ENCODE measurements at regions not wholly inside any gene's neighbourhood (a gene's known extent, or its start where the extent isn't known, plus 50 kb on each side); places are given as distances from the start of the nearest gene placed in this dataset.
A peak's percentile ranks its signal among the peaks of the same experiment; 100 is the strongest.

DNA sequence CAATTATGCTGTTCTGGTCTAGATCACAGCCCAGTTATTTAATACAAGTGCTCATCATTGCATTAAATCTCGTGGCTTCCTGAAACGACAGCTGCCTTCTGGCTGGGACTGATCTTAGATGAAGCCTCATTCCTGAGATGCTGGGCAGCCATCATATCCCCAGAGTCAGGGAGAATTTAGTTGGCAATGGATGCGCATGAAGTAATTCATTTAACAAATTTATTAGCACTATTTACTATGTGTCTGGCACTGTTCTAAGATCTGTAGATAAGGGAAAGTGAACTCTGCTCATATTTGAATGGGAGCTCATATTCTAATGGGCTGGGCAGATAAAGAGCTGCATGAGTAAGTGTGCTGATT lies 244.7 kb downstream of the KCNS3 start:
- no peak overlapping the region for H3K4me3 ChIP-seq (ENCODE audit: control insufficient read depth, low read depth, low read length)
- TF ChIP-seq, protein P1, sequence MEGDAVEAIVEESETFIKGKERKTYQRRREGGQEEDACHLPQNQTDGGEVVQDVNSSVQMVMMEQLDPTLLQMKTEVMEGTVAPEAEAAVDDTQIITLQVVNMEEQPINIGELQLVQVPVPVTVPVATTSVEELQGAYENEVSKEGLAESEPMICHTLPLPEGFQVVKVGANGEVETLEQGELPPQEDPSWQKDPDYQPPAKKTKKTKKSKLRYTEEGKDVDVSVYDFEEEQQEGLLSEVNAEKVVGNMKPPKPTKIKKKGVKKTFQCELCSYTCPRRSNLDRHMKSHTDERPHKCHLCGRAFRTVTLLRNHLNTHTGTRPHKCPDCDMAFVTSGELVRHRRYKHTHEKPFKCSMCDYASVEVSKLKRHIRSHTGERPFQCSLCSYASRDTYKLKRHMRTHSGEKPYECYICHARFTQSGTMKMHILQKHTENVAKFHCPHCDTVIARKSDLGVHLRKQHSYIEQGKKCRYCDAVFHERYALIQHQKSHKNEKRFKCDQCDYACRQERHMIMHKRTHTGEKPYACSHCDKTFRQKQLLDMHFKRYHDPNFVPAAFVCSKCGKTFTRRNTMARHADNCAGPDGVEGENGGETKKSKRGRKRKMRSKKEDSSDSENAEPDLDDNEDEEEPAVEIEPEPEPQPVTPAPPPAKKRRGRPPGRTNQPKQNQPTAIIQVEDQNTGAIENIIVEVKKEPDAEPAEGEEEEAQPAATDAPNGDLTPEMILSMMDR (conservative IDR thresholded peaks at IDR 0.05; ENCODE audit: control insufficient read depth, insufficient read depth, low read depth, low read length) = no peak
- DNase-seq (ENCODE audit: low read depth) = no peak

DNA sequence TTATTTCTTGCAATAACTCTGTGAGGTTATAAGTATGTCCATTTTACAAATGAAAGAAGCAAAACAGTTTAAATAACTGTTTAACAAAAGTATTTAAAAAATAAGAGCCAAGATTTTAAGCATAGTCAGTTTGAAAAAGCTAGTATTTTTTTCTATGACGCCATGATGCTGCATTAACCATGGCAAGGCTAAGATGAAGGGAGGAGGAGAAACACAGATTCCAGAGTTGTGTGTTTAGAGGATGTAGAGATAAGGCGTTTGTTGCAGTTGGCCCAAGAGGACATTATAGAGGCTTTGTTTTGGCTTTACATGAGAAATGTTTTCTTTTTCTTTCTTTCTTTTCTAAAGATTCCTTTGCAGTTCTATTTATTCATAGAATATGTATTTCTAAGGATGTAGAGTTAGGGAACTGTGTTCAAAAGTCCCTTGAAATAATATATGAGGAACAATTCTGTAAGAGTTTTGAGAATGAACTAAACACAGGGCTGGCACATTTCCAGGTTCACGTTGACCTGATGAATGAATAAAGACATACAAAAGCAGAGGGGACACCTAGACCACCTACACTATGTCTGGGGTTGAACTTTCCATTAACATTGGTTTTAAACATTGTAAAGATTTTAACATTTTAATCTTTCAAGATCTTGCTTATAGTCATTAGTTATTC lies 244.2 kb downstream of the KCNS3 start:
- TF ChIP-seq, protein P1 (conservative IDR thresholded peaks at IDR 0.05; ENCODE audit: control insufficient read depth, insufficient read depth, low read depth, low read length) = no peak
- DNase-seq (ENCODE audit: low read depth) = no peak
- no peak overlapping the region for H3K4me3 ChIP-seq (ENCODE audit: control insufficient read depth, low read depth, low read length)

DNA sequence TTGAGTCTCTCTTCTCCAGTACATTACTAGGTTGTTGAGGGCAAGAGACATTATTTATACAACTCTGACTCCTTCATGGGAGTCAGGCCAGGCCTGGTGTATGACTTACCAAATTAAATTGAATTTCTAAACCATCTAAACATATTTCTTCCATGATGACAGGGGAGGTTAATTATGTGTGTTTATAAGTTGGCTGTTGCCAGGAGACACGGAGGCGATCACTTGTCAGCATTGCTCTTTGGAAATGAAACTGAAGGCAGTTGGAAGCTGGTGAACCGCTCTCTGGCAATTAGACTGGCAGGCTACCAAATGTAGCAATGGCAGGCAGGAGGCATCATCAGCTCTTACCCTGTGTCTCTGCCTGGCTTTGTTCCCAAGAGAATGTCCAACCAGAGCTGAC lies 241.4 kb downstream of the KCNS3 start:
- TF ChIP-seq, protein P1 (conservative IDR thresholded peaks at IDR 0.05; ENCODE audit: control insufficient read depth, insufficient read depth, low read depth, low read length) = no peak
- no peak overlapping the region for H3K4me3 ChIP-seq (ENCODE audit: control insufficient read depth, low read depth, low read length)
- DNase-seq (ENCODE audit: low read depth) = peak; percentile 66

DNA sequence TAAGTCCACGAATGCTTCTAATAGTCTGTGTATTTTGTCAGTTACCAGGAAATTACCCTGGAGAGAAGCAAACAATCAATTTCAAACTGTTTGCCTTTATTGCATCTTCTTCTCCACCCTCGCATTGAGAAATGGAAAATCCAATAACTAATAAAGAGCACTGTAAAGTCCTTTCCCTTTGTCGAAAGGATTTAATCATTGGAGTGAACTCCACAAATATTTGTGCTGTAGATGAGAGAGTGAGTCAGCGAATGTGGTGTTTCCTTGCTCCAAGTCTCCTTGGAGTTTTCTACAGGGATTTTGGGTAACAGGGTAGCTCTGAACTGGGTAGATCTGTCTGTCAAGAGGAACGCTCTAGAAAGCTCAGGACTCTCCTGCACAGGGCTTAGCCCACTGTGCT lies 240.2 kb downstream of the KCNS3 start:
- no peak overlapping the region for H3K4me3 ChIP-seq (ENCODE audit: control insufficient read depth, low read depth, low read length)
- TF ChIP-seq, protein P1 (conservative IDR thresholded peaks at IDR 0.05; ENCODE audit: control insufficient read depth, insufficient read depth, low read depth, low read length) = no peak
- peak; percentile 34 for DNase-seq (ENCODE audit: low read depth)

DNA sequence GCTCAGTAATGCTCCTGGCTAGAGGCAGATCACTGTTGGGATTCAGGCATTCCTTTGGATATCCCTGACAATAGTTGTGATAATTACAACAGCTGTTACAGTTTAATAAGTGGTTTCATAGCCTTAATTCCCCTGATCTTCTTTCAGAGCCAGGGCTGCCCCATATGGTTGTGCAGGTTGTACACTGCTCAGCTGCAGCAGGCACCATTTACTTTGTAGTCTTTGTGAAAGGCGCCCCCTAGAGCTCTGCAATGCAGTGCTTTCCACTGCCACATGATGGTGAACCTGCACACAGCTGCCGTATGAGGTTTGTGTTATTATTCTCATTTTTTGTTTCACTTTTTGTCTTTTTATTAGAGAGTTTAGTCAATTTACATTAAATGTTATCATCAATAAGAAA lies 239.1 kb downstream of the KCNS3 start:
- TF ChIP-seq, protein P1 (conservative IDR thresholded peaks at IDR 0.05; ENCODE audit: control insufficient read depth, insufficient read depth, low read depth, low read length) = peak; percentile 86
- H3K4me3 ChIP-seq (ENCODE audit: control insufficient read depth, low read depth, low read length) = no peak overlapping the region
- peak; percentile 53 for DNase-seq (ENCODE audit: low read depth)

DNA sequence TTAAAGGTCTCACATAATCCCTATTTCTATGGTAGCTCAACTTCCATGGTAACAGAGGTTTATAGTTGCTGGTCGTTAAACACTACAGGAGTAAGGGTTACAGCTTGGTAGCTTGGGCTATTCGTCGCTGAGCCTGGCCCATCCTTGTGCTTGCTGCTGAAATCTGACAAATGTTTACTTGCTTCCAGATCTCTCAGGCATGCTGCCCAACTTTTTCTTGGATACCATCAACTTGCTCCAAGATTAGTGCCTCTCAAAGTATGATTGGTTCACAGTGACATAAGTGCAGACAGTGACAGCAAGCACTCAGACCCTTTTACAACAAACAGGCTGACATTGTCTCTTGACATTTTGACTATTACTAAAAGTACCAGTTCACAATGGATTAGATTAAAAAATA lies 231.8 kb downstream of the KCNS3 start:
- TF ChIP-seq, protein P1 (conservative IDR thresholded peaks at IDR 0.05; ENCODE audit: control insufficient read depth, insufficient read depth, low read depth, low read length) = no peak
- H3K4me3 ChIP-seq (ENCODE audit: control insufficient read depth, low read depth, low read length) = no peak overlapping the region
- no peak for DNase-seq (ENCODE audit: low read depth)

DNA sequence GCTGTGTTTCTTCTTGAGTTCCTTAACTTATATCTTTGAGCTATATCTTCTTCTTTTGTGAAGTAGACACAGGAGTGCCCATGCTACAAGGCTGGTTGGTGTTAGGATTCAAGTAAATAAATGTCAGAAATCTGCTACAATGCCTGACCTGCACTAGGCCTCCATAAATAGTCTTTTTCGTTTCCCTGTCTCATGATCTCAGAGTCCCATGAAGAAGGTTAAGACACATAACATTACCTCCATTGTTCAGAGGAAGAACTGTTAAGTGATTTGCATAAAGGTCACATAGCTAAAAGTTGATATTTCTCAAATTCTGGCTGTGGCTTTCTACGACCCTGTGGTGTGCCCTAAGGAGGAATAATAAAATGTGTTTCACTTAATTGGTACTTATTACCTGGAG lies 228.4 kb downstream of the KCNS3 start:
- TF ChIP-seq, protein P1 (conservative IDR thresholded peaks at IDR 0.05; ENCODE audit: control insufficient read depth, insufficient read depth, low read depth, low read length) = no peak
- DNase-seq (ENCODE audit: low read depth) = no peak
- H3K4me3 ChIP-seq (ENCODE audit: control insufficient read depth, low read depth, low read length) = no peak overlapping the region

Data from fibroblast of mammary gland (primary cell).